HG02870 (cell line): ENCODE measurements at regions not wholly inside any gene's neighbourhood (a gene's known extent, or its start where the extent isn't known, plus 50 kb on each side); places are given as distances from the start of the nearest gene placed in this dataset.

Experiments used
- ATAC-seq: cut with Tn5 transposase; IDR thresholded peaks from one replicate; pipeline ENCODE4 v1.9.1; 2021; ENCODE audit warnings: mild to moderate bottlenecking, moderate library complexity; ENCODE audit not compliant: unreplicated experiment

GRCh38 chr14:97283841-97284240 is 486.7 kb downstream of the VRK1 start:
- ATAC-seq: no peak

GRCh38 chr14:97287956-97288355 is 490.8 kb downstream of the VRK1 start:
- no peak for ATAC-seq

- ATAC-seq: no peak
Observed at GRCh38 chr14:97290065-97290464, 492.9 kb downstream of the VRK1 start.

GRCh38 chr14:97290977-97291376 is 493.8 kb downstream of the VRK1 start:
- ATAC-seq: no peak

DNA sequence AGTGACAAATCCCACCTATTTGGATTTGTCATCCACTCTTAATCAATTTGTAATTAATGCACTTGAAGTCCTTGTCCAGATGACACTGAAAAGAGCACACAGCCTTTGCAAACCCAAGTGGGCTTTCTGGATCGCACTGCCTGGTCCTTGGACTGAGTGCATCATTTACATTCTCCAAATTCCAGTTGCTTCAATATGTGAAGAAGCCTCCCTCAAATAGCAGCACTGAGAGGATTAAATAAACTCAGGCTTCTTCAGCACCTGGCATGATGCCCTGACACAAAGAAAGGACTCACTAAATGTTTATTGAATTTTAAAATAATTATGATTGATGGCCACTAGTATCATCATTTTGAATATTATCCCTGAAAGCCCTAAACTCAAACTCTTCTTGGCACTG is 496.5 kb downstream of the VRK1 start:
- no peak for ATAC-seq

DNA sequence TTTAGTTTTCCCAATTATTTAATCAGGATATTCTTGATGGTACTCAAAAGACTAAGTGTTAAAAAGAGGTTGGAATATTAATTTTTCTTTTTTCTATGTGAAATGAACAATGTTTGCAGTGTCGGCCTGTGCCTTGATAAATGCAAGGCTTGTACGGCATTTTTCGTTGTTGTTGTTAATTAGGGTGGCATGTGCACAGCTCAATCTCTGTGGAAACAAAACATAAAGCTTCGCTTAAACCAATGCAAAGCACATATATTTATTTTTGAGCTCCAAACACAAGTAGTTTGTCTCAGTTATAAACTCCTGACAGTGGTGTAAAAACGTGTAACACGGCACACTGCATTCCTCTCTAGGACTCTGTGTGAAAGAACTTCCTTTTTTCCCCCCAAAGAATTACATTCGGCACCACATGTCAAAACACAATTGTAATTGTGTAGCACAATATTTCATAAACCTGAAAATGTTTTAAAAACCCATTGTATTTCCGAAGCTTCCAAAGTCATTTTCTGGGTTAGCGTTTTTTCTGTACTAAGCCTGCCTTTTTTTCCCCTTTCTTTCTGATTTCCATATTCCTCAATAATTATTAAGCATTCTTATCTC is 498.0 kb downstream of the VRK1 start:
- no peak for ATAC-seq

- ATAC-seq: no peak
Observed at GRCh38 chr14:97296176-97296575, 499.0 kb downstream of the VRK1 start.

DNA sequence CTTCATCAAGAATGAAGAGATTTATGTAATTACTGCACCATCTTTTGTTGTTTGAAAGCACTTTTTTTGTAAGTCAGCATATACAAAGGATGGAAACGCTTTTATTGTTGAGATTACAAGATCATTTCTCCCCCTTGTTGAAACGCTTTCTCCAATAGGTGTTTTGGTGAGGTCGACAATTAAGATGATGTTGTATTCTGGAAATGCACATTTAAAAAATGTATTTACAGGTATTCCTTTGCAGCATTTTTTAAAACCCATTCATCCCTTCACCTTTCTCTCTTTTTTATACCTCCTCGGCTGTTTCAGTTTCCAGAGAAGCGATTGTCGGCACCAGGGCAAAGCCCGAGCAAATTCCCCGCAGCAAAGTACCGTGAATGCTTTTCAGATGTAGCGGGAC is 499.9 kb downstream of the VRK1 start:
- ATAC-seq: no peak

- ATAC-seq: no peak
Observed at GRCh38 chr14:97298331-97298730, 501.1 kb downstream of the VRK1 start.

GRCh38 chr14:97298736-97299135 is 501.6 kb downstream of the VRK1 start:
- no peak for ATAC-seq

GRCh38 chr14:97299661-97300060 is 502.5 kb downstream of the VRK1 start:
- ATAC-seq: no peak

DNA sequence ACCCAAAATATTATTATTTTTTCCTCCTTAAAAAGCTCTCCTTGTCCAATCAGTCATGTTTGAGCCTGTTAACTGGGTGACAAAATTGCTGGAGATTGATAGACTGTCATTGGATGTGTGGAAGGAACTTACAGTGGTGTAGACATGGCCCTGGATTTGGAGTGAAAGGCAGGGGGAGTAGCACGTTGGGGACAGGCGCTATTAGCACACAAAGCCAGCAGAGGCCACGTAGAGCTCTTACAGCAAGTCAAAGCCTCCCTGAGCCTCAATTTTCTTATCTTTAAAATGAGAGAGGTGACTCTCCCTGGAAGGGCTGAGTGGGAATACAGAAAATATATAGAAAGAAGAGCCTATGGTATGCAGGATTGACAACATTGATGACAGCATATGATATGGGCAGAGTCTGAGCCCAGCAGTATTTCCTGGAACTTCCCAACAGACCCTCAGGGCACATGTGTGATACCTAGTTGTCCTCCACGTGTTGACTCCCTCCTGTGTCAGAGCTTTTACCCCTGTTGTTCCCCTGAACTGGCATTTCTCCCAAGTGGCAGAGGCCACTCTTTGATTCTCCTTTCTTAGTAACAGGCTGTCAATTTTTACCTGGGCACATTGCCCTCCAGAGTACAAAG is 504.9 kb downstream of the VRK1 start:
- no peak for ATAC-seq

DNA sequence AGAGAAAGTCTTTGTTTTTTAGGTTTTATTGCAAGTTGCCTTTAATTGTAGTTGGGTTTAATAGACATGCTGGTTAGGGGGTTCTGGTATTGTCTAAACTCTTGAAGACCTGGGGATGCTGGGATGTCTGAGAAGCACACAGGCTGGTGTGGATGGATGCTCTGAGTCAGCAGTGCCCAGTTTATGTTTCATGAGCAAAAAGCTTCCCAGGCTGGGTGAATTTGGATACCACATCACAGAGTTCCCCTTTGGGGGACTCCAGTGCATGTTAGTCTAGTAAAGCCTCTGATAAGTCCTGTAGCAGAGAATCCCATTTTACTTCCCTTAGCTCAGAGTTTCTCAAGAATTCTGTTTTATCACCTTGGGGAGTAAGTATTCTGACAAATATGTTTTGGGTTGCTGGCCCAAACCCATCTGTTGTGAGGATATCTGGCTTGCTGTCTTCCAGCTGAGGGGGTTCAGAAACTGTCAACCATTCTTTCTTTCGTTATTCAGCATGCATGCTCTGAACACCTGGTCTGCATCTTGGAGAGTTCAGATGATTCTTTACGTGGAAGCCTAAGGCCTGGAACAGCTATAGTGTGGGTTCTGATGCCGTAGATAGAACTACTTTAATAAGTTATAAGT is 509.1 kb downstream of the VRK1 start:
- ATAC-seq: peak; percentile 65

DNA sequence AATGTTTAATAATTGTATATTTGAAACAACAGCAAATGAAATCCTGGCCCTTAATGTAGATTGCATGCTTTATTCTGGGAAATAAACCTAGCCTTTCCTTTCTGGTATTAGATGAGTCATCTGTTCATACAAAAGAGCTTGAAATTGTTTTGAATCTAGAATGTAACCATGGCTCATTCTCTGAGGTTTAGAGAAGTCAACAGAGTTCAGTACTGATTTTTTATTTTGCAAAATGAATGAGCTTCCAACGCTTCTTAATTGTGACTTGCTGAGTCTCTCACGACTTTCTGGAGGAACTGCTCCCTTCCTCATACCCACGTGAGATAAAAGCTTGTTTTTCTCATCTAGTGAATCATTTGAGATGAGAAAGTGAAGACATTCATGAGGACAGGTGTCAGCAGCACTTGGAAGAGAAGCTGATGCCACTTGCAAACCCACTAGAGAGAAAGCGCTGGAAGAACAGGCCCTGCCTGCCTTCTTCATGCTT is 509.6 kb downstream of the VRK1 start:
- peak; percentile 63 for ATAC-seq

DNA sequence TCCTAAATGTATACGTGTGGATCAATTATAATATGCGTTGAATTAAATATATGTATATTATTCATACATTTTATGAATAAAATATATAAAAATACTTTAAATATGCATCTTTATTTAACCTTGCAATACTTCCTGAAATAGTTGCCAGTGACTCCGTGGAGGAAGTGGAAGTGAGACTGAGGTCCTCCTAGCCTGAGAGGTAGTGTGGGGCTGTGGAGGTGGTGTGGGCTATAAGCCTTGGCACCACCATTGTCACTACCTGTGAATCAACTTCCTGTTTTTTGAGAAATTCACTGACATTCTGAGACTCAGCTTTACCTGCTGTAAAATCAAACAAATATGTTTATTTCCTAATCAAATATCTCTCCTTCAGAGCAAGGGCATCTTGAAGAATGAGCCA is 514.2 kb downstream of the VRK1 start:
- no peak for ATAC-seq

DNA sequence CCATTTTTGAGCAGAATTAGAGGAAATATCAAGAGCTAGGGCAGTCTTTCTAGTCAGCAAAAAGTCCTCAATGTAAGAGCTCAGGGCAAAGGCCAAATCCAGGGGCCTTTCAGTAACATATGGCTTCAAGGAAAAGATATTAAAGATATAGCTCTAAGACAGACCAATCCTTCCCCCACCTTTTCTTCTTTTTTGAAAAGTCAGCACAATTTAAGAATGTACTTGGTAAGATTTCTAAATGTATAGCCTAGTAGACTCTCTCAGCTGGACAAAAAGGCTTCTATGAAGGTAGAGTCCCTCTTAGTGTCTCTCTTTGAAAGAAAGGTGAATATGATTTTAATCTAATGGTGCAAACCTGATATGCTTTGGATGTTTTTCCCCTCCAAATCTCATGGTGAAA is 515.7 kb downstream of the VRK1 start:
- no peak for ATAC-seq

DNA sequence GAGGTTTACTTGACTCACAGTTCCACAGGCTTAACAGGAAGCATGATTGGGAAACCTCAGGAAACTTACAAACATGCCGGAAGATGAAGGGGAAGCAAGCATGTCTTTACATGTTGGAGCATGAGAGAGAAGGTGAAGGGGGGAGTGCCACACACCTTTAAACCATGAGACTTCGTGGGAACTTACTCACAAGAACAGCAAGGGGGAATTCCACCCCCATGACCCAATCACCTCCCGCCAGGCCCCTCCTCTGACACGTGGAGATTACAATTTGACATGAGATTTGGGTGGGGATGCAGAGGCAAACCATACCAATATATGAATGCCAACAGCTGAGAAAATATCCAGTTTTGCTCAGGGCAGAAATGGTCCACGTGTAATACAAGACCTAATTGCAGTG is 518.6 kb downstream of the VRK1 start:
- no peak for ATAC-seq

- no peak for ATAC-seq
Observed at GRCh38 chr14:97318380-97318779, 521.2 kb downstream of the VRK1 start.

DNA sequence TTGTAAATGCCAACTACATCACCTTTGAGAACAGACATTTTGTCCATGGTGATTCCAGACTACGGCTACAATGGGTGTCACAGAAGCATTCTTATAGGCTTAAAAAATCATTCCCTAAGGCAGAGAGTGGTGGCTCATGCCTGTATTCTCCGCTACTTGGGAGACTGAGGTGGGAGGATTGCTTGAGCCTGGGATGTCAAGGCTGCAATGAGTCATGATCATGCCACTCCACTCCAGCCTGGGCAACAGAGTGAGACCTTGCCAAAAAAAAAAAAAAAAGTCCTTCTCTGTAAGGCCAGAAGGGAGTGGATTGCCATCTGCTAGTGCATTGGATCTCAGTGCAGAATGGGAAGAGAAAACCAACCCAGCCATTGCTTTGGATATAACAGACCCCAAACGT is 522.5 kb downstream of the VRK1 start:
- ATAC-seq: no peak

- ATAC-seq: no peak
Observed at GRCh38 chr14:97328743-97329142, 531.6 kb downstream of the VRK1 start.

DNA sequence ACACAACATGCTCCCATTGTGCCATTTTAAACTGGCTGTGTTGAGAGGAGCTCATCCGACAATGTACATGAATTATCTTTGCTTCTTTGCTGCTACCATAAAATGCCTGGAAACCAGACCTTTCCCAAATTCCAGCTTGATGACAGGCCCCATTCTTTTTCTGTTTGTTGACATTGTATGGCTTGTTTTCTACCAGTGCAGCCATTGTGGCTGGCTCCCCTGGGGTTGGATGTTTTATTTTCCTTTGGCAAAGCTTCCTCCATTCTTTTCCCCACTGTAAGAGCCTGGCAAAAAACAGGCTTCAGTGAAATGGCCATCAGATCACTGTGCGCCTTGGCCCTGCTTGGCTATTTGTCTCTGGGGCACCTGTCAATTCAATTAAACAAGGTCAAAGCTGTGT is 532.5 kb downstream of the VRK1 start:
- ATAC-seq: no peak

DNA sequence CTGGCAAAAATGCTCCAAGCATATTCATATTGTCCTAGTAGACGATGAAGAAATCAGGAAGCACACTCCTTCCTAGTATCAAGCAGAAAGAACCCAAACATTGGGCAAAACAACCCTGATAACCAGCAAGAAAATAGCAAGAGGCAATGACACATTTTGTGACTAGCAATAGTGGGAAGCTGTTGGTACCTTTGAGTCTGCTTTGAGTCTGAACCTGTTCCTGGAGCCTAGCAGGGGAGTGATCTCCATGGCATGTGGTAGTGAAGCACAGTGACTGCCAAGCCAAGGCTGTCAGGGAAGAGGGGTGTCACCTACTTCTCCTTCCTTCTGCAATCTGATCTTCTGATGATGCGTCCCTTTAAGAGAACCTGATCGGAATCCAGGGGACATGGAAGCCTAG is 533.9 kb downstream of the VRK1 start:
- no peak for ATAC-seq
